Neural progenitor cell (in vitro differentiated cells): ENCODE measurements at regions not wholly inside any gene's neighbourhood (a gene's known extent, or its start where the extent isn't known, plus 50 kb on each side); places are given as distances from the start of the nearest gene placed in this dataset.

ENCODE experiments used
- EZH2 ChIP-seq: fragments of 200-600 bp; sonication (generic); IDR thresholded peaks from 2 replicates; pipeline ENCODE4 v1.6.1; 2017; ENCODE audit warnings: antibody characterized with exemption, mild to moderate bottlenecking, moderate library complexity
- EZH2phosphoT487 ChIP-seq: fragments of 200-600 bp; sonication (generic); IDR thresholded peaks from 2 replicates; pipeline ENCODE4 v1.6.1; 2017; ENCODE audit warnings: antibody characterized with exemption
- TF ChIP-seq, protein P1 (sequence below): fragments of 200-600 bp; sonication (generic); IDR thresholded peaks from 2 replicates; pipeline ENCODE4 v1.5.1; 2017; ENCODE audit warnings: antibody characterized with exemption, mild to moderate bottlenecking

GRCh38 chr7:24221500-24221899 lies 62.5 kb upstream of the NPY start:
- TF ChIP-seq, protein P1, sequence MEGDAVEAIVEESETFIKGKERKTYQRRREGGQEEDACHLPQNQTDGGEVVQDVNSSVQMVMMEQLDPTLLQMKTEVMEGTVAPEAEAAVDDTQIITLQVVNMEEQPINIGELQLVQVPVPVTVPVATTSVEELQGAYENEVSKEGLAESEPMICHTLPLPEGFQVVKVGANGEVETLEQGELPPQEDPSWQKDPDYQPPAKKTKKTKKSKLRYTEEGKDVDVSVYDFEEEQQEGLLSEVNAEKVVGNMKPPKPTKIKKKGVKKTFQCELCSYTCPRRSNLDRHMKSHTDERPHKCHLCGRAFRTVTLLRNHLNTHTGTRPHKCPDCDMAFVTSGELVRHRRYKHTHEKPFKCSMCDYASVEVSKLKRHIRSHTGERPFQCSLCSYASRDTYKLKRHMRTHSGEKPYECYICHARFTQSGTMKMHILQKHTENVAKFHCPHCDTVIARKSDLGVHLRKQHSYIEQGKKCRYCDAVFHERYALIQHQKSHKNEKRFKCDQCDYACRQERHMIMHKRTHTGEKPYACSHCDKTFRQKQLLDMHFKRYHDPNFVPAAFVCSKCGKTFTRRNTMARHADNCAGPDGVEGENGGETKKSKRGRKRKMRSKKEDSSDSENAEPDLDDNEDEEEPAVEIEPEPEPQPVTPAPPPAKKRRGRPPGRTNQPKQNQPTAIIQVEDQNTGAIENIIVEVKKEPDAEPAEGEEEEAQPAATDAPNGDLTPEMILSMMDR, result no peak
- TF ChIP-seq EZH2, result no peak
- TF ChIP-seq EZH2phosphoT487, result no peak
